ENCODE measurements at regions not wholly inside any gene's neighbourhood (a gene's known extent, or its start where the extent isn't known, plus 50 kb on each side); places are given as distances from the start of the nearest gene placed in this dataset.

DNA sequence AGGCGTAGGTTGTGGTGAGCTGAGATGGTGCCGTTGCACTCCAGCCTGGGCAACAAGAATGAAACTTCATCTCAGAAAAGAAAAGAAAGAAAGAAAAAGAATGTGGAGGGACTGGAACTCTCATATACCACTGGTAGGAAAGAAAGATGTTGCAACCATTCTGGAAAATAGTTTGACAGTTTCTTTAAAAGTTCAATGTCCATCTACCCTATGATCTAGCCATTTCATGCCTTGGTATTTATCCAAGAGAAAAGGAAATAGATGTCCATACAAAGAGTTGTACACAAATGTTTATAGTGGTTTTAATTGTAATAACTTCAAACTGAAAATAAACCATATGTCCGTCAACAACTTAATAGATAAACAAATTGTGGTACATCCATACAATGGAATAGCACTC lies 190.1 kb upstream of the ZNF217 start:
- no peaks in the 10 kb centered on the region; the same call in 1 of the 2 replicates for H3K9me1 ChIP-seq (ENCODE audit: insufficient read depth, low read length)
- no peak overlapping the region for H2AFZ ChIP-seq (replicated peaks; ENCODE audit: low read length, poor library complexity)
- H3K4me3 ChIP-seq (ENCODE audit: insufficient read depth, low read depth, low read length): no peak overlapping the region
- DNase-seq (no peak), ATAC-seq (ENCODE audit: low read depth) (no peak)
- no peak overlapping the region for H2BK15ac ChIP-seq (ENCODE audit: low read depth, low read length)
- H2AK5ac ChIP-seq (ENCODE audit: low read depth, low read length): no peak overlapping the region
- intact Hi-C loops (cut with micrococcal nuclease) (no loop called here), dilution Hi-C loops (cut with HindIII; ENCODE audit: low sequenced_read_pairs, unreplicated experiment) (no loop called here), in situ Hi-C loops (cut with MboI; ENCODE audit: low sequenced_read_pairs) (no loop called here)
- peaks cover 3% of the 10 kb centered on the region; the same call in 1 of the 2 replicates for H3K4me1 ChIP-seq (ENCODE audit: control insufficient read depth, insufficient read depth, low read length)
- H3K14ac ChIP-seq (replicated peaks; ENCODE audit: low read depth, low read length): no peak overlapping the region
- H4K8ac ChIP-seq (ENCODE audit: low read depth in 2 of 2, low read length in 2 of 2): no peak overlapping the region
- no peak overlapping the region for H3K4me2 ChIP-seq (ENCODE audit: low read depth, low read length)
- H3K27me3 ChIP-seq (ENCODE audit: control insufficient read depth, insufficient read depth, low read length): no peaks in the 10 kb centered on the region
- no peak overlapping the region for H3K4ac ChIP-seq (ENCODE audit: low read depth, low read length)
- H2BK5ac ChIP-seq (ENCODE audit: low read depth, low read length, poor library complexity, severe bottlenecking): no peak overlapping the region
- CTCF ChIA-PET: no interaction called here
- H2BK120ac ChIP-seq (ENCODE audit: low read depth, low read length): no peak overlapping the region
- no peak overlapping the region for H4K91ac ChIP-seq (ENCODE audit: insufficient read depth, low read depth, low read length)
- H3K56ac ChIP-seq (ENCODE audit: extremely low read depth, insufficient read depth, low read length): no peak overlapping the region
- no peak overlapping the region for H3K27ac ChIP-seq (ENCODE audit: insufficient read depth, low read length)
- H3K79me1 ChIP-seq (ENCODE audit: low read depth in 1 of 2, low read length in 2 of 2): no peaks in the 10 kb centered on the region
- no peak overlapping the region for H2BK20ac ChIP-seq (ENCODE audit: low read depth, low read length)
- no CpG with 5 or more reads among the region's 3 CpGs for WGBS, 2 experiments (ENCODE audit: extremely low coverage in 2 of 2, insufficient read length in 1 of 2)
- no peak overlapping the region for H3K23ac ChIP-seq (ENCODE audit: low read depth, low read length)
- H2AK9ac ChIP-seq (replicated peaks; ENCODE audit: low read depth, low read length, poor library complexity): no peak overlapping the region
- POLR2A ChIA-PET (ENCODE audit: unreplicated experiment): no interaction called here
- no peaks in the 10 kb centered on the region for H3K36me3 ChIP-seq (ENCODE audit: control insufficient read depth, insufficient read depth, low read length)
- H3K9me3 ChIP-seq (ENCODE audit: control insufficient read depth, insufficient read depth, low read length): no peaks in the 10 kb centered on the region
- H3K9ac ChIP-seq (ENCODE audit: low read depth, low read length): no peak overlapping the region
- no peaks in the 10 kb centered on the region for H4K20me1 ChIP-seq (ENCODE audit: insufficient read depth, low read length)
- no peak overlapping the region for H3K18ac ChIP-seq (ENCODE audit: low read depth, low read length)
- TF ChIP-seq CEBPB (IDR thresholded peaks at IDR 0.05; ENCODE audit: low read depth, low read length): no peak
- TF ChIP-seq NFE2L2 (IDR thresholded peaks at IDR 0.05; ENCODE audit: low read depth, low read length): no peak
- TF ChIP-seq RCOR1 (IDR thresholded peaks at IDR 0.05; ENCODE audit: insufficient replicate concordance, low read length): no peak
- TF ChIP-seq, protein P1, sequence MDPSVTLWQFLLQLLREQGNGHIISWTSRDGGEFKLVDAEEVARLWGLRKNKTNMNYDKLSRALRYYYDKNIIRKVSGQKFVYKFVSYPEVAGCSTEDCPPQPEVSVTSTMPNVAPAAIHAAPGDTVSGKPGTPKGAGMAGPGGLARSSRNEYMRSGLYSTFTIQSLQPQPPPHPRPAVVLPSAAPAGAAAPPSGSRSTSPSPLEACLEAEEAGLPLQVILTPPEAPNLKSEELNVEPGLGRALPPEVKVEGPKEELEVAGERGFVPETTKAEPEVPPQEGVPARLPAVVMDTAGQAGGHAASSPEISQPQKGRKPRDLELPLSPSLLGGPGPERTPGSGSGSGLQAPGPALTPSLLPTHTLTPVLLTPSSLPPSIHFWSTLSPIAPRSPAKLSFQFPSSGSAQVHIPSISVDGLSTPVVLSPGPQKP (IDR thresholded peaks at IDR 0.05; ENCODE audit: borderline replicate concordance, low read depth, low read length): no peak
- no peak for TF ChIP-seq MXI1 (IDR thresholded peaks at IDR 0.05; ENCODE audit: borderline replicate concordance, low read depth, low read length)
- TF ChIP-seq CHD1 (IDR thresholded peaks at IDR 0.05; ENCODE audit: low read depth, low read length): no peak
- no peak for TF ChIP-seq MAZ (IDR thresholded peaks at IDR 0.05; ENCODE audit: borderline replicate concordance, low read depth, low read length)
- TF ChIP-seq RFX5 (IDR thresholded peaks at IDR 0.05; ENCODE audit: low read depth, low read length): no peak
- TF ChIP-seq, protein P2, sequence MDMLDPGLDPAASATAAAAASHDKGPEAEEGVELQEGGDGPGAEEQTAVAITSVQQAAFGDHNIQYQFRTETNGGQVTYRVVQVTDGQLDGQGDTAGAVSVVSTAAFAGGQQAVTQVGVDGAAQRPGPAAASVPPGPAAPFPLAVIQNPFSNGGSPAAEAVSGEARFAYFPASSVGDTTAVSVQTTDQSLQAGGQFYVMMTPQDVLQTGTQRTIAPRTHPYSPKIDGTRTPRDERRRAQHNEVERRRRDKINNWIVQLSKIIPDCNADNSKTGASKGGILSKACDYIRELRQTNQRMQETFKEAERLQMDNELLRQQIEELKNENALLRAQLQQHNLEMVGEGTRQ (IDR thresholded peaks at IDR 0.05; ENCODE audit: low read depth, low read length): no peak
- no peak for TF ChIP-seq FOS (IDR thresholded peaks at IDR 0.05; ENCODE audit: low read depth, low read length)
- TF ChIP-seq MAFK (IDR thresholded peaks at IDR 0.05; ENCODE audit: low read depth, low read length): no peak
- TF ChIP-seq, protein P3, sequence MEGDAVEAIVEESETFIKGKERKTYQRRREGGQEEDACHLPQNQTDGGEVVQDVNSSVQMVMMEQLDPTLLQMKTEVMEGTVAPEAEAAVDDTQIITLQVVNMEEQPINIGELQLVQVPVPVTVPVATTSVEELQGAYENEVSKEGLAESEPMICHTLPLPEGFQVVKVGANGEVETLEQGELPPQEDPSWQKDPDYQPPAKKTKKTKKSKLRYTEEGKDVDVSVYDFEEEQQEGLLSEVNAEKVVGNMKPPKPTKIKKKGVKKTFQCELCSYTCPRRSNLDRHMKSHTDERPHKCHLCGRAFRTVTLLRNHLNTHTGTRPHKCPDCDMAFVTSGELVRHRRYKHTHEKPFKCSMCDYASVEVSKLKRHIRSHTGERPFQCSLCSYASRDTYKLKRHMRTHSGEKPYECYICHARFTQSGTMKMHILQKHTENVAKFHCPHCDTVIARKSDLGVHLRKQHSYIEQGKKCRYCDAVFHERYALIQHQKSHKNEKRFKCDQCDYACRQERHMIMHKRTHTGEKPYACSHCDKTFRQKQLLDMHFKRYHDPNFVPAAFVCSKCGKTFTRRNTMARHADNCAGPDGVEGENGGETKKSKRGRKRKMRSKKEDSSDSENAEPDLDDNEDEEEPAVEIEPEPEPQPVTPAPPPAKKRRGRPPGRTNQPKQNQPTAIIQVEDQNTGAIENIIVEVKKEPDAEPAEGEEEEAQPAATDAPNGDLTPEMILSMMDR (conservative IDR thresholded peaks at IDR 0.05; ENCODE audit: low read depth, low read length): no peak
- no peak for TF ChIP-seq POLR2A (IDR thresholded peaks at IDR 0.05; ENCODE audit: low read depth, low read length)
- no peak for TF ChIP-seq RAD21 (IDR thresholded peaks at IDR 0.05; ENCODE audit: low read length)
- TF ChIP-seq BHLHE40 (IDR thresholded peaks at IDR 0.05; ENCODE audit: low read depth, low read length): no peak
- no peak for TF ChIP-seq SMC3 (IDR thresholded peaks at IDR 0.05; ENCODE audit: low read depth, low read length)
- no TSS peak for BruUV-seq (replicated peaks)
- no peak overlapping the region for H4K5ac ChIP-seq (ENCODE audit: low read depth, low read length)

Data from IMR-90 (cell line).